ENCODE measurements at regions not wholly inside any gene's neighbourhood (a gene's known extent, or its start where the extent isn't known, plus 50 kb on each side); places are given as distances from the start of the nearest gene placed in this dataset.
"Not testable (repeated sequence)": the region's sequence is repeated elsewhere in the genome, so short reads cannot be mapped to it uniquely, and the experiment has no call there.

DNA sequence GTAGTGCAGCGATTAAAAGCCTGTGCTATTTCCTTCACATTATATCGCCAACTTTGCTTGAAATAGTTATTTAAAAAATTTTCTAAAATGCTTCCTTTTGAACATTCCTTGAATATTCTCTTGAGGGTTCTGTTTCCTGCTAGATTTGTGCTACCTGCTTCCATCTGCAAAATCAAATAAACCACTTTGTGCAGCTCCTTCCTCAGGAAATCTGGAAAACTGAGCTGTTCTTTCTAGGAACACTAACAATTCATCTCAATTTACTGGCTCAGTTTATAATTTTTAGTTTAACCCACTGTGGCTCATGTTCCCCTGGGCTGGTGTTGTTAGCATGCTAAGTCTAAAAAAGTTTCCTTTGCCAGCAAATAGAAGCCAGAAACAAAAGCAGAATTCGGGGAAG lies 88.1 kb upstream of the LCORL start:
- no peak overlapping the region for H3K4me3 ChIP-seq (ENCODE audit: low read depth, low read length)
- DNase-seq (ENCODE audit: low read depth) = no peak
- no peak for TF ChIP-seq CTCF (conservative IDR thresholded peaks at IDR 0.05; ENCODE audit: low read depth, low read length)

DNA sequence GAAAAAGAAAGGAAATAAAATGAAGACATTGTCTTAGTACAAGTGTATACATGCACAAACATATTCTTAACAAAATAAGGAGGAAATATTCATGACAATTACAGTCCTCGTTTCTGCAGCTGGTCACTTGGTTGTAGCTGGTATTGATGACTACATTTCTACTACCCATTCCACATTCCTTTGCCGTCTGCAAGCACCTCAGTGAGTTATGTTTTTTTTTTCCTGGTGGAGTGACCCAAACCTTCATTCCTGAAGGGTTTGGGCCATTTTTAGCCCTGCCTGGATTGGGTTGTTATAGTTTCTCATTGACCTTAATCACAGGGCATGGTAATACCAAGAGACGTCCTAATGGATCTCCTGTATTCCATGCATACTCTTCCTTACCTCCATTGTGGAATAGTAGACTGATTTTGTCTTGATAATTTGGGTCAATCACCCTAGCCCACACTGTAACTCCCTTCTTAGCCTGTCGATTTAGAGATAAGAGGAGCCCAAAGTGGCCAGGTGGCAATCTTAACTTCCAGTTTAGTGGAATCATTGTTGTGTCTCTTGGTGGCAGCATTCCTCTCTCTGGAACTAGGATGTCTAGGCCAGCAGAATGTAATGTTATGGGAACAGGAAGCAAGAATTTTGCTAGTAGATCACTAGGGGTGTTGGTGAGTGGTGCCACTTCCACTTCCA lies 86.4 kb upstream of the LCORL start:
- DNase-seq (ENCODE audit: low read depth) = not testable (repeated sequence)

GRCh38 chr4:18106620-18107019 lies 85.1 kb upstream of the LCORL start:
- no peak overlapping the region for H3K4me3 ChIP-seq (ENCODE audit: low read depth, low read length)
- TF ChIP-seq CTCF (conservative IDR thresholded peaks at IDR 0.05; ENCODE audit: low read depth, low read length) = no peak
- no peak for DNase-seq (ENCODE audit: low read depth)

More for the DNA sequence above, 86.4 kb upstream of the LCORL start:
- not testable (repeated sequence) for H3K4me3 ChIP-seq (ENCODE audit: low read depth, low read length)

GRCh38 chr4:18105030-18106011 lies 83.8 kb upstream of the LCORL start:
- H3K4me3 ChIP-seq (ENCODE audit: low read depth, low read length) = no peak overlapping the region
- DNase-seq (ENCODE audit: low read depth) = no peak
- TF ChIP-seq CTCF (conservative IDR thresholded peaks at IDR 0.05; ENCODE audit: low read depth, low read length) = no peak

DNA sequence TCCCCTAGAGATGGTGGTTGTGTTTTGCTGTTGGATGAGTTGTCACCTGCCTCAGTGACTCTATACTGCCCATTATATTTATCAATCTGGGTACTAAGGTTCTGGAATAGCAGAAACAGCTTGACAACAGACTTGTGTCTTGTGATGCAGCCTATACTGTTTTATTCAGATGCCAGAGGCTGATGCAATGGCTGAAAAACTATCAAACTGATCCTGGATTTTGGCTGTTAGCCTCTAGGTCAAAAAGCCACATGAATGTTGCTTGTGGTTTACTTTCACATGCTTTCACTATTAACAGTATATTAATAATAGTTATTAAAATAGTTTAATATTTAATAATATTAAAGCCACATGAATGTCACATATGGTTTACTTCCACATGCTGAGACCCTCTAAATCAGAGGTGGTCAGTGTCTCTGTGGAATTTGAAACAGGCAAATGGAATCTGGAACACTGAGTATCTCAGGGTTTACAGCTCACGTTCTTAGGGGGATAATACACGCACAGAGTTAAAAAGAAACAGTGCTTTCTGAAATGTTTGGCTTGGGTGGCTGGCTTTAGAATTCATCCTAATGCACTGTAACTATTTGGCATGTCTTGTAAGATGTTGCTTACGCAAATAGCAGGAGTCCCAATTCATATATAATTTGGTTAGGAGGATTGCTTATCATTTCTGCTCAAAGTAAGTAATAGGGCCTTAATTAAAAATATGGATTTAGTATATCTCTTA lies 82.5 kb upstream of the LCORL start:
- DNase-seq (ENCODE audit: low read depth) = no peak
- TF ChIP-seq CTCF (conservative IDR thresholded peaks at IDR 0.05; ENCODE audit: low read depth, low read length) = no peak
- H3K4me3 ChIP-seq (ENCODE audit: low read depth, low read length) = no peak overlapping the region

DNA sequence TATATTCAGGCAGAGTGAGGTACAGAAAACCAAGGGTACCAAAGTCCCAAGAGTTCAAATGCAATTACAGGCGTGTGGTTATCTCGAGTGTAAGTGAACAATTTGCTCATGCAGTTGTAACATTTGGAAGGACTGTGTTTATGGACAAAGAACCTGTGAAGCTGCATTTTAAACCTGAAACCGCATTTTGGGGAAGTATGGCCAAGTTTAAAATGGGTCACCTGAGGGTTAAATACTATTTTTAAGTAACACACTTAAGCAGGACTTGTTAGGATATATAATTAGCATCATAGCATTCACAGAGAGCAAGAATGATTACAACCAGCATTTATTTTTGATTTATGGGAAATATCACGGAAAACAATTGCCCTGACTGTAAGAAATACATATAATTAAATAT lies 79.1 kb upstream of the LCORL start:
- DNase-seq (ENCODE audit: low read depth) = no peak
- H3K4me3 ChIP-seq (ENCODE audit: low read depth, low read length) = no peak overlapping the region
- TF ChIP-seq CTCF (conservative IDR thresholded peaks at IDR 0.05; ENCODE audit: low read depth, low read length) = no peak

DNA sequence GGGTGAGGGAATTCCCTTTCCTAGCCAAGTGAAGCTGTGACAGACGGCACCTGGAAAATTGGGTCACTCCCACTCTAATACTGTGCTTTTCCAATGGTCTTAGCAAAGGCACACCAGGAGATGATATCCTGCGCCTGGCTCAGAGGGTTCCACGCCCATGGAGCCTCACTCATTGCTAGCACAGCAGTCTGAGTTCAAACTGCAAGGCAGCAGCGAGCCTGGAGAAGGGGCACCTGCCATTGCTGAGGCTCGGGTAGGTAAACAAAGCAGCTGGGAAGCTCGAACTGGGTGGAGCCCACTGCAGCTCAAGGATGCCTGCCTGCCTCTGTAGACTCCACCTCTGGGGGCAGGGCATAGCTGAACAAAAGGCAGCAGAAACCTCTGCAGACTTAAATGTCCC lies 68.9 kb upstream of the LCORL start:
- not testable (repeated sequence) for H3K4me3 ChIP-seq (ENCODE audit: low read depth, low read length); DNase-seq (ENCODE audit: low read depth)
